ENCODE measurements at regions not wholly inside any gene's neighbourhood (a gene's known extent, or its start where the extent isn't known, plus 50 kb on each side); places are given as distances from the start of the nearest gene placed in this dataset.
A peak's percentile ranks its signal among the peaks of the same experiment; 100 is the strongest.

GRCh38 chr1:110786802-110787327 is 86.1 kb upstream of the CD53 start:
- H3K36me3 ChIP-seq (ENCODE audit: control insufficient read depth in 2 of 3, insufficient read depth in 3 of 3, low read length in 3 of 3) = no peaks in the 10 kb centered on the region
- peaks cover 6 to 28% (median 17%) of the 10 kb centered on the region in 5 donors for H3K36me3 Mint-ChIP-seq
- peaks cover 44 to 80% (median 72%) of the 10 kb centered on the region in 7 donors for H3K4me1 Mint-ChIP-seq
- H3K27me3 ChIP-seq (ENCODE audit: control insufficient read depth in 2 of 2, insufficient read depth in 2 of 2, low read length in 2 of 2) = no peaks in the 10 kb centered on the region
- peak overlapping the region; percentile 72 to 95 (median 87) for H3K27ac Mint-ChIP-seq
- DNase-seq (peak in 2 of 9 donors; percentile 20 to 25), ATAC-seq (no peak)
- H3K4me1 ChIP-seq (ENCODE audit: control insufficient read depth in 2 of 2, insufficient read depth in 2 of 2, low read length in 2 of 2) = peaks cover 49 to 56% of the 10 kb centered on the region in 2 donors
- peaks cover 1 to 39% (median 21%) of the 10 kb centered on the region in 11 donors for H3K9me3 Mint-ChIP-seq
- peaks cover 0 to 10% (median 0%) of the 10 kb centered on the region in 5 donors for H3K27me3 Mint-ChIP-seq
- ChIA-PET POLR2A (interaction anchor here (0.7 to 3.1 kb wide), 13 partner anchors 14 to 578 kb away, joined by 3 to 36 read pairs (median 3); partner anchors contain the start of genes CD53, KCNA3 and LRIF1), CTCF (interaction anchor here (0.6 to 9.0 kb wide), 17 partner anchors 12 to 728 kb away, joined by 3 to 104 read pairs (median 4); no protein-coding TSS in a partner anchor)
- peak overlapping the region; percentile 40 for H3K4me3 ChIP-seq (ENCODE audit: low read length)
- peak overlapping the region; percentile 72 to 88 (median 80) for H3K4me3 Mint-ChIP-seq
- peaks cover 0 to 16% (median 0%) of the 10 kb centered on the region in 3 experiments for H3K9me3 ChIP-seq (ENCODE audit: control insufficient read depth in 2 of 3, low read length in 3 of 3)
- peak overlapping the region; percentile 55 for H3K27ac ChIP-seq (ENCODE audit: low read depth, low read length)
- intact Hi-C loops (cut with micrococcal nuclease) = loop anchor here (1.0 to 2.0 kb wide), 5 partner anchors 43 to 205 kb away; partner anchors contain the start of gene LRIF1 (in 1 of the 2)

- ChIA-PET POLR2A (interaction anchor here (1.0 to 3.1 kb wide), 2 partner anchors 87 to 187 kb away, joined by 4 to 36 read pairs; partner anchors contain the start of gene CD53), CTCF (interaction anchor here (1.2 to 9.0 kb wide), 5 partner anchors 20 to 207 kb away, joined by 4 to 104 read pairs (median 37); no protein-coding TSS in a partner anchor)
- Mint-ChIP-seq H3K4me3 (peak overlapping the region in 8 of 10 donors; percentile 15 to 79 (median 74)), H3K9me3 (peaks cover 1 to 28% (median 21%) of the 10 kb centered on the region in 11 donors), H3K4me1 (peaks cover 44 to 88% (median 78%) of the 10 kb centered on the region in 7 donors), H3K27ac (peak overlapping the region in 8 of 9 donors; percentile 11 to 95 (median 77)), H3K27me3 (peaks cover 0 to 9% (median 0%) of the 10 kb centered on the region in 5 donors), H3K36me3 (peaks cover 6 to 28% (median 14%) of the 10 kb centered on the region in 5 donors)
- Histone ChIP-seq H3K9me3 (ENCODE audit: control insufficient read depth in 2 of 3, low read length in 3 of 3) (peaks cover 0 to 16% (median 0%) of the 10 kb centered on the region in 3 experiments), H3K27me3 (ENCODE audit: control insufficient read depth in 2 of 2, insufficient read depth in 2 of 2, low read length in 2 of 2) (no peaks in the 10 kb centered on the region), H3K4me1 (ENCODE audit: control insufficient read depth in 2 of 2, insufficient read depth in 2 of 2, low read length in 2 of 2) (peaks cover 56 to 63% of the 10 kb centered on the region in 2 donors), H3K4me3 (ENCODE audit: low read length) (no peak overlapping the region), H3K27ac (ENCODE audit: low read depth, low read length) (no peak overlapping the region), H3K36me3 (ENCODE audit: control insufficient read depth in 2 of 3, insufficient read depth in 3 of 3, low read length in 3 of 3) (no peaks in the 10 kb centered on the region)
- intact Hi-C loops (cut with micrococcal nuclease) = loop anchor here in 1 of 2 donors (2.0 kb wide), 1 partner anchor 179 kb away; no protein-coding TSS in a partner anchor
- no peak for DNase-seq
- no peak for ATAC-seq
Measured at GRCh38 chr1:110785612-110786011, 87.3 kb upstream of the CD53 start.

DNA sequence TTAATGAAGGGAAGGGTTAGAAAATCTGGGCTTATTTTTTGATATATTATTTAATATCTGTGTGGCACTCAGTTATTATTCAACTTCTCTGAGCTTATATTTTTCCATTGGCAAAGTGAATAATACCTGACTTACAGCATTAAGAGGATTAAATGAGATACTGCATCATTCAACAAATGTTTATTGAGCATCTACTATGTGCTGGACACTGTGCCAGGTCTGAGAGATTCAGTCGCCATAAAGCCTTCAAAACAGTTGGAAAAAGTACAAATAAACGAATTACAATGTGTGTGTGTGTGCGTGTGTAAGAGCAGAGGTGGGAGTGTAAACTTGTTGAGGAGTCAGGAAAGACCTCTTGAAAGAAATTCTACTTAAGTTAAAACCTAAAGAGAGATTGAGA is 87.9 kb upstream of the CD53 start:
- CTCF ChIA-PET = interaction anchor here (0.6 to 9.0 kb wide), 10 partner anchors 9 to 207 kb away, joined by 3 to 104 read pairs (median 5); partner anchors contain the start of gene LRIF1
- Histone ChIP-seq H3K27me3 (ENCODE audit: control insufficient read depth in 2 of 2, insufficient read depth in 2 of 2, low read length in 2 of 2) (no peaks in the 10 kb centered on the region), H3K4me1 (ENCODE audit: control insufficient read depth in 2 of 2, insufficient read depth in 2 of 2, low read length in 2 of 2) (peaks cover 59 to 65% of the 10 kb centered on the region in 2 donors), H3K27ac (ENCODE audit: low read depth, low read length) (no peak overlapping the region), H3K4me3 (ENCODE audit: low read length) (no peak overlapping the region), H3K9me3 (ENCODE audit: control insufficient read depth in 2 of 3, low read length in 3 of 3) (peaks cover 0 to 16% (median 0%) of the 10 kb centered on the region in 3 experiments), H3K36me3 (ENCODE audit: control insufficient read depth in 2 of 3, insufficient read depth in 3 of 3, low read length in 3 of 3) (no peaks in the 10 kb centered on the region)
- ATAC-seq (no peak), DNase-seq (no peak)
- Mint-ChIP-seq H3K36me3 (peaks cover 6 to 28% (median 14%) of the 10 kb centered on the region in 5 donors), H3K4me3 (peak overlapping the region in 6 of 10 donors; percentile 18 to 78 (median 52)), H3K27ac (peak overlapping the region in 8 of 9 donors; percentile 21 to 88 (median 76)), H3K4me1 (peaks cover 44 to 90% (median 81%) of the 10 kb centered on the region in 7 donors), H3K27me3 (peaks cover 0 to 6% (median 0%) of the 10 kb centered on the region in 5 donors), H3K9me3 (peaks cover 1 to 23% (median 17%) of the 10 kb centered on the region in 11 donors)
- POLR2A ChIA-PET = interaction anchor here (0.6 to 1.0 kb wide), 3 partner anchors 108 to 446 kb away, joined by 3 to 4 read pairs (median 3); partner anchors contain the start of gene RBM15
- intact Hi-C loops (cut with micrococcal nuclease) = no loop called here

GRCh38 chr1:110783292-110783918 is 89.5 kb upstream of the CD53 start:
- Histone ChIP-seq H3K9me3 (ENCODE audit: control insufficient read depth in 2 of 3, low read length in 3 of 3) (peaks cover 0 to 7% (median 0%) of the 10 kb centered on the region in 3 experiments), H3K4me1 (ENCODE audit: control insufficient read depth in 2 of 2, insufficient read depth in 2 of 2, low read length in 2 of 2) (peaks cover 54 to 63% of the 10 kb centered on the region in 2 donors), H3K4me3 (ENCODE audit: low read length) (no peak overlapping the region), H3K27me3 (ENCODE audit: control insufficient read depth in 2 of 2, insufficient read depth in 2 of 2, low read length in 2 of 2) (no peaks in the 10 kb centered on the region), H3K27ac (ENCODE audit: low read depth, low read length) (no peak overlapping the region), H3K36me3 (ENCODE audit: control insufficient read depth in 2 of 3, insufficient read depth in 3 of 3, low read length in 3 of 3) (no peaks in the 10 kb centered on the region)
- H3K27ac Mint-ChIP-seq = peak overlapping the region in 6 of 9 donors; percentile 9 to 88 (median 66)
- peaks cover 0 to 12% (median under 1%) of the 10 kb centered on the region in 5 donors for H3K36me3 Mint-ChIP-seq
- DNase-seq (peak in 8 of 9 donors; percentile 44 to 78 (median 70)), ATAC-seq (peak; percentile 84)
- H3K27me3 Mint-ChIP-seq = peaks cover 0 to 14% (median 0%) of the 10 kb centered on the region in 5 donors
- ChIA-PET POLR2A (interaction anchor here (0.5 to 2.3 kb wide), 8 partner anchors 11 to 551 kb away, joined by 3 to 11 read pairs (median 4); no protein-coding TSS in a partner anchor), CTCF (interaction anchor here (0.5 to 9.0 kb wide), 18 partner anchors 11 to 233 kb away, joined by 3 to 104 read pairs (median 5); partner anchors contain the start of gene LRIF1)
- H3K9me3 Mint-ChIP-seq = peaks cover 0 to 9% (median under 1%) of the 10 kb centered on the region in 11 donors
- intact Hi-C loops (cut with micrococcal nuclease) = loop anchor here (1.0 to 5.0 kb wide), 15 partner anchors 17 to 576 kb away; partner anchors contain the start of genes CD53 (in 1 of the 2), KCNA3 (in 1 of the 2) and LRIF1 (in 1 of the 2)
- H3K4me1 Mint-ChIP-seq = peaks cover 42 to 79% (median 70%) of the 10 kb centered on the region in 7 donors
- H3K4me3 Mint-ChIP-seq = peak overlapping the region in 4 of 10 donors; percentile 3 to 29 (median 21)

DNA sequence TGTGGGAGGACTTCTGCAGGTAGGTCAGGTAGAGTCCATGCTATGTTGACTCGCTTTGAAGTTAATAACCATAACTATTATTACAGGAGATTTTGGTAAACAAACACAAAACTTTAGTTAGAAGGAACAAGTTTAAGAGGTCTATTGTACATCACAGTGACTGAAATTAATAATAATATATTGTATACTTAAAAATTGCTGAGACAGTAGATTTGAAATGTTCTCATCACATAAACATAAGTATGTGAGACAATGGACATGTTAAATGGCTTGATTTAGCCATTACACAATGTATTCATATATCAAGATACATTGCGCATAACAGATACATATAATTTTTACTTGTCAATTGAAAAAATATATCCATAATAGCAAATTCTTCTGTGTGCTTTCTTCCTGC is 91.4 kb upstream of the CD53 start:
- H3K9me3 ChIP-seq (ENCODE audit: control insufficient read depth in 2 of 3, low read length in 3 of 3) = no peaks in the 10 kb centered on the region
- H3K36me3 ChIP-seq (ENCODE audit: control insufficient read depth in 2 of 3, insufficient read depth in 3 of 3, low read length in 3 of 3) = no peaks in the 10 kb centered on the region
- Mint-ChIP-seq H3K27ac (peak overlapping the region in 1 of 9 donors; percentile 10), H3K36me3 (peaks cover 0 to 9% (median 0%) of the 10 kb centered on the region in 5 donors), H3K9me3 (peaks cover 0 to 2% (median 0%) of the 10 kb centered on the region in 11 donors), H3K4me1 (peaks cover 24 to 61% (median 51%) of the 10 kb centered on the region in 7 donors), H3K27me3 (peaks cover 0 to 22% (median 0%) of the 10 kb centered on the region in 5 donors), H3K4me3 (no peak overlapping the region)
- ATAC-seq (no peak), DNase-seq (no peak)
- CTCF ChIA-PET = interaction anchor here (0.5 to 9.0 kb wide), 19 partner anchors 9 to 257 kb away, joined by 3 to 104 read pairs (median 4); no protein-coding TSS in a partner anchor
- POLR2A ChIA-PET = interaction anchor here (1.0 to 2.3 kb wide), 2 partner anchors 162 to 164 kb away, joined by 3 to 11 read pairs; no protein-coding TSS in a partner anchor
- intact Hi-C loops (cut with micrococcal nuclease) = loop anchor here (2.0 to 5.0 kb wide), 7 partner anchors 109 to 574 kb away; partner anchors contain the start of gene KCNA3 (in 1 of the 2)
- no peak overlapping the region for H3K27ac ChIP-seq (ENCODE audit: low read depth, low read length)
- H3K27me3 ChIP-seq (ENCODE audit: control insufficient read depth in 2 of 2, insufficient read depth in 2 of 2, low read length in 2 of 2) = no peaks in the 10 kb centered on the region
- H3K4me1 ChIP-seq (ENCODE audit: control insufficient read depth in 2 of 2, insufficient read depth in 2 of 2, low read length in 2 of 2) = peaks cover 38 to 46% of the 10 kb centered on the region in 2 donors
- H3K4me3 ChIP-seq (ENCODE audit: low read length) = no peak overlapping the region

All from naive thymus-derived CD4-positive, alpha-beta T cell (primary cell).